Gastrocnemius medialis (tissue), 4 donors: ENCODE measurements at regions not wholly inside any gene's neighbourhood (a gene's known extent, or its start where the extent isn't known, plus 50 kb on each side); places are given as distances from the start of the nearest gene placed in this dataset.

Experiments used
- ATAC-seq, 2 donors: fragments of 150-250 bp; one replicate each; pipeline ENCODE4 v1.9.1; 2016
- DNase-seq, 2 donors: peaks; one replicate each; pipeline ENCODE4 v3.0.0-alpha.2; 2019
- H3K27ac ChIP-seq, 4 donors: fragments of 200-600 bp; sonication (generic); 1 replicate in 1 of 4; 2 replicates in 3 of 4; pipeline ENCODE4 v1.5.1; 2016 to 2018; ENCODE audit warnings: mild to moderate bottlenecking in 2 of 4, moderate library complexity in 1 of 4
- H3K27me3 ChIP-seq, 3 donors: fragments of 200-600 bp; sonication (generic) in 2 of 3; 1 replicate in 1 of 3; 2 replicates in 2 of 3; pipeline versions ENCODE4 v1.5.1 to v1.6.0; 2016 to 2019; ENCODE audit warnings: mild to moderate bottlenecking in 1 of 3, moderate library complexity in 1 of 3
- H3K36me3 ChIP-seq, 2 donors: fragments of 200-600 bp; sonication (generic) in 1 of 2; one replicate each; pipeline ENCODE4 v1.5.1; 2017 to 2018
- H3K4me1 ChIP-seq, 2 donors: fragments of 200-600 bp; sonication (generic) in 1 of 2; one replicate each; pipeline ENCODE4 v1.5.1; 2016 to 2017; ENCODE audit warnings: mild to moderate bottlenecking in 2 of 2
- H3K4me3 ChIP-seq, 4 donors: fragments of 200-600 bp; sonication (generic) in 3 of 4; 1 replicate in 1 of 4; 2 replicates in 3 of 4; pipeline ENCODE4 v1.5.1; 2016 to 2019; ENCODE audit warnings: mild to moderate bottlenecking in 2 of 4
- H3K9me3 ChIP-seq, 3 donors: fragments of 200-600 bp; sonication (generic) in 2 of 3; 1 replicate in 1 of 3; 2 replicates in 2 of 3; pipeline ENCODE4 v1.5.1; 2016 to 2019
- CTCF ChIP-seq, 5 experiments: fragments of 450-650 bp in 3 of 5; fragments of 200-600 bp in 2 of 5; sonication (generic) in 2 of 5; IDR thresholded peaks in 4 of 5; conservative IDR thresholded peaks in 1 of 5; 1 replicate in 4 of 5; 2 replicates in 1 of 5; pipeline ENCODE4 v1.5.1; 2016 to 2019; ENCODE audit warnings: antibody characterized with exemption in 5 of 5, mild to moderate bottlenecking in 3 of 5, moderate library complexity in 3 of 5
- POLR2A ChIP-seq, 2 donors: fragments of 450-650 bp; IDR thresholded peaks; one replicate each; pipeline ENCODE4 v1.6.1; 2017; ENCODE audit warnings: antibody characterized with exemption in 2 of 2, mild to moderate bottlenecking in 2 of 2, moderate library complexity in 2 of 2
- in situ Hi-C, 4 donors: fragments of 200-750 bp; cut with MboI; loops; one replicate each; pipeline versions ENCODE4 v1.15.0 to v1.8.0; 2017; ENCODE audit warnings: low sequenced_read_pairs in 4 of 4
- intact Hi-C: fragments of 100-400 bp; cut with DNase I; formaldehyde crosslinking; loops from one replicate; pipeline ENCODE4 v1.15.1; 2023; ENCODE audit warnings: low total_unique reads

DNA sequence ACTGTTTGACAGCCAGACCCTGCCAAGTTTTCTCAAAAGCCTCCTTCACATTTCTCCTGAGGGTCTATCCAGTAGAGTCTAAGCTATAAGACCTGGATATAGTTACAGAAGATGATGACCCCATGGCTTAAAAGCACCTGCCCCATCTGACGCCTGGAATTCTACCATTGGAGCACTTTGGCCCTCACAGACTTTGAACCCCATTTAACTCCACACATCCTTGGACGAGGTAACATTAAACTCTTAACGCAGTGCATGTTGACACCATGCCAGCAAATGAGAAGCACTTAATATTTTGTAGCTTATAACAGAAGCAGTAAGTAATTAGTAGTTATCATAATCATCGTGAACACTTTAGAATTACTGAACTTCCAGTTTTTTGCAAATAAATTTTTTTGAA lies 61.9 kb upstream of the SMNDC1 start:
- Histone ChIP-seq H3K27me3 (no peaks in the 10 kb centered on the region), H3K4me1 (no peaks in the 10 kb centered on the region), H3K4me3 (no peak overlapping the region), H3K27ac (no peak overlapping the region), H3K36me3 (no peaks in the 10 kb centered on the region), H3K9me3 (no peaks in the 10 kb centered on the region)
- TF ChIP-seq CTCF (IDR thresholded peaks at IDR 0.05 in 4 of 5, conservative IDR thresholded peaks at IDR 0.05 in 1 of 5): no peak
- no peak for TF ChIP-seq POLR2A (IDR thresholded peaks at IDR 0.05)
- DNase-seq (no peak), ATAC-seq (no peak)
- intact Hi-C loops (no loop called here), in situ Hi-C loops (no loop called here)

- Histone ChIP-seq H3K9me3 (no peaks in the 10 kb centered on the region), H3K4me3 (no peak overlapping the region), H3K27ac (no peak overlapping the region), H3K36me3 (no peaks in the 10 kb centered on the region), H3K4me1 (no peaks in the 10 kb centered on the region), H3K27me3 (no peaks in the 10 kb centered on the region)
- DNase-seq: no peak
- in situ Hi-C loops (no loop called here), intact Hi-C loops (no loop called here)
- no peak for ATAC-seq
- TF ChIP-seq CTCF (IDR thresholded peaks at IDR 0.05 in 4 of 5, conservative IDR thresholded peaks at IDR 0.05 in 1 of 5) (no peak), POLR2A (IDR thresholded peaks at IDR 0.05) (no peak)
Measured at GRCh38 chr10:110368002-110368401, 63.3 kb upstream of the SMNDC1 start.

DNA sequence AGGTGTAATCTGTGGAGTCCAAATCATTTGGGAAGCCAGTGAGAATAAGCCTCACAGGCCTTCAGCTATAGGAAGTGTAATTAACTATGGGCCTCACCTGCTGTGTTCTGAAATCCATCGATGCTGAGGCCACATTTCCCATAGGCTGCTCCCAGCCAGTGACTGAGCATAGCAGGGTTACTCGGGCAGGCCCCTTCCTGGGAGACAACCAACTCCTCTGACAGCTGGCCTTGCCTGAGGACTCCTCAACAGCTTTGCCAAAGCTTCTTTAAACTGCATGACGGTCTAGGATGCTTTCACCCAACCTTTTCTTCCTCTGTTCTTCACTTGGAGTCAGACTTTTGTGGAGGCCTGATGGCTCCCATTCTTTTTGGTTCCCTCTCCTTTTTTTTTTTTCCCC lies 63.8 kb upstream of the SMNDC1 start:
- no peak for ATAC-seq
- Histone ChIP-seq H3K36me3 (no peaks in the 10 kb centered on the region), H3K27me3 (no peaks in the 10 kb centered on the region), H3K4me3 (no peak overlapping the region), H3K9me3 (no peaks in the 10 kb centered on the region), H3K27ac (no peak overlapping the region), H3K4me1 (no peaks in the 10 kb centered on the region)
- TF ChIP-seq POLR2A (IDR thresholded peaks at IDR 0.05) (no peak), CTCF (IDR thresholded peaks at IDR 0.05 in 4 of 5, conservative IDR thresholded peaks at IDR 0.05 in 1 of 5) (no peak)
- intact Hi-C loops (no loop called here), in situ Hi-C loops (no loop called here)
- DNase-seq: no peak

DNA sequence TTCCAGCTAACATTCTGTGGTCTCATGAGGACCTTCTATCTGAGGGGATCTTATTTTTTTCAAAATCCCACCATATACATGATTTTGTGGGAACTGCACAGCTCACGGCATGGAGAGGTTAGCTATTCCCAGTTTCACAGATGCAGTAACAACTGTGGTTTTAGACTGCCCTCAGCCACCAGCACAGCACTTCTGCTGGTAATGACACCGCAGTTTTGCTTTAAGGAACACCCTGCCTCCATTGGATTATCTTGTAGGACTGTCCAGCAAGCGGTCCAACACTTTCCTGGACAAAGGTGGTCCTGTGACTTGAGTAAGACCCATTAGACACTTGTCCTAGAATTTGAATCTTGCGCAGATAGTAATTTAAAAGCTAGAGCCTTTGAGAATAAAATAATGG lies 65.3 kb upstream of the SMNDC1 start:
- no peak overlapping the region for H3K27ac ChIP-seq
- no peaks in the 10 kb centered on the region for H3K9me3 ChIP-seq
- no peaks in the 10 kb centered on the region for H3K27me3 ChIP-seq
- in situ Hi-C loops (no loop called here), intact Hi-C loops (no loop called here)
- no peak for DNase-seq
- H3K4me3 ChIP-seq: no peak overlapping the region
- H3K36me3 ChIP-seq: no peaks in the 10 kb centered on the region
- no peak for TF ChIP-seq POLR2A (IDR thresholded peaks at IDR 0.05)
- TF ChIP-seq CTCF (IDR thresholded peaks at IDR 0.05 in 4 of 5, conservative IDR thresholded peaks at IDR 0.05 in 1 of 5): no peak
- no peak for ATAC-seq
- H3K4me1 ChIP-seq: no peaks in the 10 kb centered on the region

DNA sequence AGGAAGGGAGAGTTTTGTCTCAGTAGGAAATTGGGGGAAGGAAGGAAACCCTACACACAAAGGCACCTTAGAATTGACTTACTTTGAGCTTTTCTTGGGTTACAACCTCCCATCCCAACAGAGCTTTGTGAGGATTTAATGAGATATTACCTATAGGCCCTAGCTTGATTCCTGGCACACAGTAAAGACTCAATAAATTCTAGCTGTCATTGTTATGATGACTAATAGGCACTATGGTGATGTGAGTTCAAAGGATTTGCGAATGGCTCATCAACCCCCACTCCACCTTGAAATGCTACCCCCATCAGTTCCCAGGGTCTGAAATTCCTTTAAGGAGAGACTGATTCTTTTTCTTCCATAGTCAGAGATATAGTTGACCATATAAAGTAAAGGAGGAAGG lies 67.9 kb upstream of the SMNDC1 start:
- intact Hi-C loops: no loop called here
- Histone ChIP-seq H3K27me3 (no peaks in the 10 kb centered on the region), H3K27ac (no peak overlapping the region), H3K4me3 (no peak overlapping the region), H3K4me1 (no peaks in the 10 kb centered on the region), H3K36me3 (no peaks in the 10 kb centered on the region), H3K9me3 (no peaks in the 10 kb centered on the region)
- TF ChIP-seq CTCF (IDR thresholded peaks at IDR 0.05 in 4 of 5, conservative IDR thresholded peaks at IDR 0.05 in 1 of 5) (no peak), POLR2A (IDR thresholded peaks at IDR 0.05) (no peak)
- ATAC-seq (no peak), DNase-seq (no peak)
- in situ Hi-C loops: no loop called here
